Panc1 (cell line): ENCODE measurements at regions not wholly inside any gene's neighbourhood (a gene's known extent, or its start where the extent isn't known, plus 50 kb on each side); places are given as distances from the start of the nearest gene placed in this dataset.

Experiments
- ATAC-seq: fragments of 200-7000 bp; cut with Tn5 transposase; 2 replicates; pipeline ENCODE4 v1.9.1; 2020; ENCODE audit warnings: mild to moderate bottlenecking, moderate library complexity
- BruUV-seq: library from RNA; stranded (reverse); fragments of 400-500 nt; replicated peaks from 2 replicates; lab custom pipeline; 2021; lab: Mats Ljungman, UMichigan
- CTCF ChIA-PET: fragments of 300-600 bp; sonication (Branson Sonifier 250); formaldehyde crosslinking; loops from one replicate; lab custom pipeline; 2022; ENCODE audit warnings: antibody characterized with exemption; lab: Charles Lee
- POLR2A ChIA-PET: fragments of 300-600 bp; sonication (Branson Sonifier 250); formaldehyde crosslinking; loops from one replicate; lab custom pipeline; 2022; ENCODE audit warnings: antibody characterized with exemption; lab: Charles Lee
- DNase-seq: peaks from one replicate; pipeline ENCODE4 v3.0.0-alpha.2; 2010; ENCODE audit warnings: low read depth, low spot score
- H3K27ac ChIP-seq: 2 replicates; pipeline ENCODE4 v1.5.1; 2011; ENCODE audit warnings: mild to moderate bottlenecking, low read length, inconsistent platforms
- H3K27me3 ChIP-seq: fragments of 200-500 bp; sonication (Bioruptor generic); 2 replicates; pipeline ENCODE4 v1.6.0; 2014; ENCODE audit warnings: low read length, inconsistent platforms; ENCODE audit not compliant: control insufficient read depth, insufficient read depth
- H3K36me3 ChIP-seq: fragments of 200-500 bp; sonication (Bioruptor generic); 2 replicates; pipeline ENCODE4 v1.5.1; 2014; ENCODE audit warnings: inconsistent platforms, mild to moderate bottlenecking, low read length, moderate library complexity; ENCODE audit not compliant: control insufficient read depth, insufficient read depth
- H3K4me1 ChIP-seq: 2 replicates; pipeline ENCODE4 v1.5.1; 2011; ENCODE audit warnings: inconsistent platforms, mild to moderate bottlenecking, low read length, moderate library complexity; ENCODE audit not compliant: control insufficient read depth, insufficient read depth
- H3K4me3 ChIP-seq, 2 experiments: 2 replicates each; pipeline ENCODE4 v1.5.1; 2011 to 2012; ENCODE audit warnings: low read depth in 2 of 2, low read length in 2 of 2, mild to moderate bottlenecking in 2 of 2, inconsistent platforms in 1 of 2, moderate library complexity in 1 of 2
- H3K9me3 ChIP-seq: fragments of 200-500 bp; sonication (Bioruptor generic); 2 replicates; pipeline ENCODE4 v1.5.1; 2014; ENCODE audit warnings: low read depth, mild to moderate bottlenecking, inconsistent platforms, low read length, moderate library complexity; ENCODE audit not compliant: control insufficient read depth, insufficient read depth
- CTCF ChIP-seq: fragments of 450-650 bp; IDR thresholded peaks from 2 replicates; pipeline ENCODE4 v1.5.1; 2017; ENCODE audit warnings: mild to moderate bottlenecking
- POLR2AphosphoS5 ChIP-seq: IDR thresholded peaks from 2 replicates; pipeline ENCODE4 v1.6.1; 2012; ENCODE audit warnings: mild to moderate bottlenecking, low read depth, low read length, moderate library complexity
- REST ChIP-seq, 2 experiments: IDR thresholded peaks; 2 replicates each; pipeline ENCODE4 v1.6.1; 2011 to 2012; ENCODE audit warnings: low read depth in 2 of 2, control low read depth in 1 of 2, low read length in 1 of 2, mild to moderate bottlenecking in 1 of 2, moderate library complexity in 1 of 2; ENCODE audit not compliant: insufficient read depth in 1 of 2
- SIN3A ChIP-seq: IDR thresholded peaks from 2 replicates; pipeline ENCODE4 v1.6.1; 2012; ENCODE audit warnings: low read depth, mild to moderate bottlenecking, low read length, moderate library complexity, borderline replicate concordance; ENCODE audit not compliant: insufficient read depth
- TCF7L2 ChIP-seq: IDR thresholded peaks from 2 replicates; pipeline ENCODE4 v1.6.1; 2011; ENCODE audit warnings: mild to moderate bottlenecking, low read depth, low read length, inconsistent platforms
- in situ Hi-C: cut with HindIII; loops from 2 replicates; pipeline ENCODE4 v1.10.0; 2016; ENCODE audit warnings: low sequenced_read_pairs, low pct_unique_long_range_greater_than_20kb
- intact Hi-C: fragments of 100-400 bp; cut with micrococcal nuclease; formaldehyde crosslinking; loops from one replicate; pipeline ENCODE4 v1.10.0; 2022; ENCODE audit not compliant: unreplicated experiment

DNA sequence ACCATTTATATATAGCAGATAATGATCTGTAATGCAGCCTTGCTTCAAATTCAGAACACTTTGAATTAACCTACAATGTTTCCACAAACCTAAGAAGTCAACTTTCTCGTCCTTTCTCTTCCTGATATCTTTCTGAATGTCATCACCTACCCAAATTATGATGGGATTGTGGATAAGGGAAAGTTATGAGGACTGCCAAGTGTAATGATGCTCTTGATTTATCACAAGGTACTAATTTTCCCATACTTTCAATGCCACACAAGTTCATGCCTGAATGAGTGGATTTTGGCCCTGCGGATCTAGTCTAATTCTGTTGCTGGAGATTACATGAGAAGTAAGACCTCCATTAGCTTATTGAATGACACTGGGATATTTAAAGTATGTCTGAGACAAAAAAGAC lies 82.6 kb upstream of the NANOGP8 start:
- ChIA-PET POLR2A (no interaction called here), CTCF (no interaction called here)
- H3K36me3 ChIP-seq = no peaks in the 10 kb centered on the region
- no peaks in the 10 kb centered on the region for H3K27me3 ChIP-seq
- DNase-seq (no peak), ATAC-seq (no peak)
- in situ Hi-C loops = no loop called here
- intact Hi-C loops = no loop called here
- no peak for TF ChIP-seq SIN3A
- TF ChIP-seq TCF7L2 = no peak
- TF ChIP-seq REST (IDR thresholded peaks at IDR 0.05; ENCODE audit: insufficient read depth in 1 of 2, low read depth in 2 of 2, low read length in 1 of 2) = no peak
- TF ChIP-seq CTCF = no peak
- no peak for TF ChIP-seq POLR2AphosphoS5
- H3K9me3 ChIP-seq = no peaks in the 10 kb centered on the region
- H3K27ac ChIP-seq = no peak overlapping the region
- no TSS peak for BruUV-seq
- no peak overlapping the region for H3K4me3 ChIP-seq
- no peaks in the 10 kb centered on the region for H3K4me1 ChIP-seq

DNA sequence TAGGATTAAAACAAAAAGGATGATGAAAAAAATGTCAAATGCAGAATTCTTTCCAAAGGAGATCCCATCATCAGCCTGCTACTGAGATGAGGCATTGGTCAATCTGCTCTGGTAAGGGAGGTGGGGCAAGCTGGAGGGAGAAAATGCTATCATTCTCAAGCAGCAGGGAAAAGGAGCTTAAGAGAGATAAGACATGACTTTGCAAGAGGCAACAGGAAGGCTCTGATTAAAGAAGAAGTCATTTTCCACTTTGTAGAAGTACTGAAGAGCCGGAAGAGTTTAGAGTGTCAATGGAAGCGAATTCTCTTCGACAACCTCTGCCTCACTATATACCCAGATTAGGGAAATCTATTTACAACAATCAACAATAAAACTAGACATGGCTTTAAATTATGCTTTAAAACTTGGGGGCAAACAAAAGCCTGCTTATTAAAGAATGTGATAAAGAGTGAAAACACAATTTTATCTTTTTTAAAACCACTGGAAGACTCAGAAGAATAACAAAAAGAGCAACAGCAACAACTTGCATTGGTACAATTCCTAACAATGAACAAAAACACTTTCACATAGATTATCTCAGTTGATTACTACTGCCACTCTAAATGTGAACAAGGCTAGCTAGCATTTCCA lies 81.8 kb upstream of the NANOGP8 start:
- TF ChIP-seq SIN3A (no peak), REST (IDR thresholded peaks at IDR 0.05; ENCODE audit: insufficient read depth in 1 of 2, low read depth in 2 of 2, low read length in 1 of 2) (no peak), TCF7L2 (no peak), POLR2AphosphoS5 (no peak), CTCF (no peak)
- Histone ChIP-seq H3K36me3 (no peaks in the 10 kb centered on the region), H3K4me1 (no peaks in the 10 kb centered on the region), H3K27ac (no peak overlapping the region), H3K4me3 (no peak overlapping the region), H3K9me3 (no peaks in the 10 kb centered on the region), H3K27me3 (no peaks in the 10 kb centered on the region)
- DNase-seq = no peak
- intact Hi-C loops = no loop called here
- POLR2A ChIA-PET = no interaction called here
- no peak for ATAC-seq
- in situ Hi-C loops = no loop called here
- BruUV-seq = no TSS peak
- CTCF ChIA-PET = no interaction called here
